GM12875 (cell line): ENCODE measurements at regions not wholly inside any gene's neighbourhood (a gene's known extent, or its start where the extent isn't known, plus 50 kb on each side); places are given as distances from the start of the nearest gene placed in this dataset.

Source experiments
- H3K4me3 ChIP-seq: one replicate; pipeline ENCODE4 v1.5.1; 2011; ENCODE audit warnings: low read depth, low read length, control low read depth
- TF ChIP-seq, protein P1 (sequence below): IDR thresholded peaks from 2 replicates; pipeline ENCODE4 v1.5.1; 2011; ENCODE audit warnings: low read depth, mild to moderate bottlenecking, control low read depth, inconsistent platforms, low read length, moderate library complexity, borderline replicate concordance; ENCODE audit not compliant: insufficient read depth

DNA sequence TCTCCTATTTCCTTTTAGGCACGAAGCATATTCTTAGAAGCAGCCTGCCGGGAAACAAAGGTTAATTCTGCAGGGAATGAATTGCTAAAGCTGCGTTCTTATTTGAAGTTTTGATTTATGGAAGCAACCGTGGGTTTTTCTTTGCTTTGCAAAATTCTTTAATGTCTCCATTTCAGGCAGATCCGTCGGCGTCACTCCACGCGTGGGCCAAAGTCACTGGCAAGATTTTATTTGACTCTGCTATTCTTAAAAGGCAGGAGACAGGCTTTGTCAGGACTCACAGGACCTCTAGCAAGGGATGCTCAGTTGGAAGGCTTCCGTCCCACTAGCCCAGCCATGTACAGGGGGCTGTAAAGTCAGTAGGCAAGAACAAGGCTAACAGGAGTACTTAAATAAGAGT, 387.3 kb upstream of the XYLT1 start:
- H3K4me3 ChIP-seq = no peak overlapping the region
- TF ChIP-seq, protein P1, sequence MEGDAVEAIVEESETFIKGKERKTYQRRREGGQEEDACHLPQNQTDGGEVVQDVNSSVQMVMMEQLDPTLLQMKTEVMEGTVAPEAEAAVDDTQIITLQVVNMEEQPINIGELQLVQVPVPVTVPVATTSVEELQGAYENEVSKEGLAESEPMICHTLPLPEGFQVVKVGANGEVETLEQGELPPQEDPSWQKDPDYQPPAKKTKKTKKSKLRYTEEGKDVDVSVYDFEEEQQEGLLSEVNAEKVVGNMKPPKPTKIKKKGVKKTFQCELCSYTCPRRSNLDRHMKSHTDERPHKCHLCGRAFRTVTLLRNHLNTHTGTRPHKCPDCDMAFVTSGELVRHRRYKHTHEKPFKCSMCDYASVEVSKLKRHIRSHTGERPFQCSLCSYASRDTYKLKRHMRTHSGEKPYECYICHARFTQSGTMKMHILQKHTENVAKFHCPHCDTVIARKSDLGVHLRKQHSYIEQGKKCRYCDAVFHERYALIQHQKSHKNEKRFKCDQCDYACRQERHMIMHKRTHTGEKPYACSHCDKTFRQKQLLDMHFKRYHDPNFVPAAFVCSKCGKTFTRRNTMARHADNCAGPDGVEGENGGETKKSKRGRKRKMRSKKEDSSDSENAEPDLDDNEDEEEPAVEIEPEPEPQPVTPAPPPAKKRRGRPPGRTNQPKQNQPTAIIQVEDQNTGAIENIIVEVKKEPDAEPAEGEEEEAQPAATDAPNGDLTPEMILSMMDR = no peak

DNA sequence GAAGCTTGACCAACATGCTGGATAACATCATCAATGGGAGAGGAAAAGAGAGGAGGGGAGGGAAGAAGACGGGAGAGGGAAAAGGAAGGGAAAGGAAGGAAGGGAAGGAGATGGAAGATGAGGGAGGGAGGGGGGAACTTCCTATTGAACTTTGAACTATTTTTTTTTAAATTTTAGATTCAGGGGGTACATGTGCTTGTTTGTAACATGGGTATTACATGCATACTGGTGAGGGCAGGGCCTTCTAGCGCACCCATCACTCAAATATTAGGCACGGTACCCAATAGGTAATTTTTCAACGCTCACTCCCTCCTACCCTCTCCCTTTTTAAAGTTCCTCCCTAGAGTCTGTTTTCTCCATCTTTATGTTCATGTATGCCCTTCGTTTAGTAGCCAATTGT, 383.2 kb upstream of the XYLT1 start:
- TF ChIP-seq, protein P1 = no peak
- no peak overlapping the region for H3K4me3 ChIP-seq

DNA sequence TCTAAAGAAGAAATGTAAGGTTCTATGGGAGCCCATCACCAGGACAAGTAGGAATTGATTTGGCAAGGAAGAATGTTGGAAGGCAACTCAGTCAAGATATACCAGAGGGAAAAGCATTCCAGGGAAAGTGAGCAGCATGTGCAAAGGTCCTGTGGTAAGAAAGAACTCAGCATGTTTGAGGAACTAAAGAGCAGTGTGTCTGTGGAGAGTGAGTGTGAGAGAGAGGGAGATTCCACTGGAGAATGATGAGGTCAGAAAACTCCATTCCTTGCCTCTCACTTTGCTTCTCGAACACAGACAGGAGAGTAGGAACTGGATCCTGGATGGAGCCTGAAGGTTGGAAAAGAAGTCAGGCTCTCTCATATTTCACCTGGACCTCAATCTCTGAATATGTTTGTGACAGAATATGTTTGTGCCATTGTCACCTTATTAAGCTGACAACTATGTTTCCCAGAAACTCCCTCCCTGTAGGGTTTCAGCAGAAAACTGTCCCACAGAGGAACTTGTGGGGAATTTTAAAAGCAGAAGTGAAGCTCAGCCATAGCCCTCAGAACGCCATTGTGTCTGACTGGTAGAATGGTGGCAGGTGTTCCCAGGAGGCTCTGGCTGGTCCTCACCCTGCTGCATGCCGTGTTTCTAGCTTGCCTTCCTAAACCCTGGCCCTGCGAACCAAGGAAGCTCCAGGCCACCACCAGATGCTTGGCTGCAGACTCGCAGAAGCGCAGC, 382.4 kb upstream of the XYLT1 start:
- H3K4me3 ChIP-seq = no peak overlapping the region
- TF ChIP-seq, protein P1 = no peak

DNA sequence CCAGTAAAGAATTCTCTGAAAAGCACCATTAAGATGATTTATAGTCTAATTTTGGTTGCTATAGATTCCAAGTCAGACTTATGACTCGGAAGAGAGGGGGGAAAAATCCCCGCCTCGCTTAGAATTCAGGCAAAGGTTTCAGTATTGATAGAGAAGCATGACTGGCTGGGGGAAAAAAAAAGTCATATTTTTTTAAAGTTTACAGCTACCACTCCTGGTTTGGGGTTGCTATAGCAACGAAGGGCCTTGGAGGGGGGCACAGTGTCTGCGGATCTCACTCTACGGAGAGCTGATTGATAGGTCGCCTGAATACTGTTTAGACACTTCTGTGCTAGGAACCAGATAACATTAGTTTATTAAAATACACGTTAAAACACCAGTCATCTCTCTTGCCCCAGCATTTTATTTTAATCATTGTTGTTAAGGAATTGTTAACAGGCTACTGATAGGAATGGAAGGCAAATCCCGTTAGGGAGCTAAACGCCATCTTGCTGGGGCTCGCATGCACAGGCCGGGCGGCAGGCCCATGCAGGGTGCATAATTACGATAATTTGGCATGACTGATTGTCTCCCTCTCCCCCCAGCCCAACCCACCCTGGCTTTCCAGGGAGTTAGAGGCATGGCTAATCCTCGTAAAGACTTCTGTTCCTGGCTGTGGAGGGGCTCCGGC, 380.0 kb upstream of the XYLT1 start:
- TF ChIP-seq, protein P1 = no peak
- no peak overlapping the region for H3K4me3 ChIP-seq

DNA sequence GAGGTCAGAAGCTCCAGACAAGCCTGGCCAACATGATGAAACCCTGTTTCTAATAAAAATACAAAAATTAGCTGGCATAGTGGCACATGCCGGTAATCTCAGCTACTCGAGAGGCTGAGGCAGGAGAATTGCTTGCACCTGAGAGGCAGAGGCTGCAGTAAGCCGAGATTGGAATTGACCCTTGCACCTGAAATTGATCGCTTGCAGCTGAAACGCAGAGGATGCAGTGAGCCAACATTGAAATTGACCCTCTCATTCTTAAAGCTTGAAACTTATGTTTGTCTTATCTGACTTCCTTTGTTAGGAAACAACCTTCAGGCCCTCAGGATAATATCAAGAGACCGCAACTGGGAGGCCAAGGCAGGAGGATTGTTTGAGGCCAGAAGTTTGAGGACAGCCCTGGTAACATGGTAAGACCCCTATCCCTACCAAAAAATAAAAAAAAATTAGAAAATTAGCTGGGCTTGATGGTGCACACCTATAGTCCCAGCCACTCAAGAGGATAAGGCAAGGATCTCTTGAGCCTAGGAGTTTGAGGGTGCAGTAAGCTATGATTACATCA, 376.6 kb upstream of the XYLT1 start:
- TF ChIP-seq, protein P1 = no peak
- no peak overlapping the region for H3K4me3 ChIP-seq

DNA sequence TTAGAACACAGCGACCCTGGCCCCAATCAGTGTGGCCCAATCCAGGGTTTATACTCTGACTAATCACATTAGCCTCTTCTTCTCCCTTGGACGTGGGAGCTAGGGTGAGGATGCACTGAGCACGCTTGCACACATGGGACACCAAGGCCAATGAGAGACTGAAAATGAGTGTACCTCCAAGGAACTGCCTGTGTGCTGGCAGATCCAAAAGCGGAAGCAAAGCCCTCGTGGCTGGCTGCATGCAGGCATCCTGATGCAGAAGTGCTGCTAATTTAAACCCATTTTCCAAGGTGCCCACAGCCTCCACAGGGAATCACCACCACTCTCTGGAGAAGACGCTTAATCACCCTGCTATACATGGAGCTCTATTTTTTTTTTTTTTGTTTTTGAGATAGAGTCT, 375.3 kb upstream of the XYLT1 start:
- TF ChIP-seq, protein P1 = no peak

DNA sequence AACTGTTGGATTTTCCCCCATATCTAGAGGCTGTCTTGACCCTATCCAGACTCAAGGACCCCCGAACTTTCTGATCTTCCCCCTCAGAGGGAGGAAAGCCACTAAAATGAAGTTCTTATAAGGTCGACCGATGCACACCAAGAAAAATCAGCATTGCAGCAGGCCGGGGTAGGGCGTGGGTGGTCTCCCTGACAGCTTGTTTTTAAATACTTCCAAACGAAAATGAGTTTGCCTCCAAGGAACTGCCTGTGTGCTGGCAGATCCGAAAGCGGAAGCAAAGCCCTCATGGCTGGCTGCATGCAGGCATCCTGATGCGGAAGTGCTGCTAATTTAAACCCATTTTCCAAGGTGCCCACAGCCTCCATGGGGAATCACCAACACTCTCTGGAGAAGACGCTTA, 374.3 kb upstream of the XYLT1 start:
- TF ChIP-seq, protein P1 = no peak

More for the DNA sequence above, 375.3 kb upstream of the XYLT1 start:
- no peak overlapping the region for H3K4me3 ChIP-seq

More for the DNA sequence above, 374.3 kb upstream of the XYLT1 start:
- H3K4me3 ChIP-seq = no peak overlapping the region
